B cell (primary cell): ENCODE measurements at regions not wholly inside any gene's neighbourhood (a gene's known extent, or its start where the extent isn't known, plus 50 kb on each side); places are given as distances from the start of the nearest gene placed in this dataset.

Experiments
- ATAC-seq: fragments of 200-7000 bp; cut with Tn5 transposase; one replicate; pipeline ENCODE4 v1.10.0; 2021; ENCODE audit warnings: low read depth, mild to moderate bottlenecking, moderate number of reproducible peaks, moderate library complexity
- CTCF ChIA-PET: fragments of 350-600 bp; sonication (Branson Sonifier 250); formaldehyde crosslinking; loops from one replicate; lab custom pipeline; 2021; ENCODE audit warnings: antibody characterized with exemption, inconsistent platforms; lab: Charles Lee
- POLR2A ChIA-PET: fragments of 350-600 bp; sonication (Branson Sonifier 250); formaldehyde crosslinking; loops from one replicate; lab custom pipeline; 2021; ENCODE audit warnings: antibody characterized with exemption; lab: Charles Lee
- DNase-seq: peaks from one replicate; pipeline ENCODE4 v3.0.0; 2013
- H2AFZ ChIP-seq: 2 replicates; pipeline ENCODE4 v1.6.1; 2012; ENCODE audit warnings: mild to moderate bottlenecking, low read depth, low read length; ENCODE audit not compliant: insufficient read depth, poor library complexity, severe bottlenecking
- H3K27ac ChIP-seq, 2 donors: 1 replicate in 1 of 2; 2 replicates in 1 of 2; pipeline ENCODE4 v1.5.1; 2012 to 2013; ENCODE audit warnings: low read length in 2 of 2, mild to moderate bottlenecking in 2 of 2, moderate library complexity in 1 of 2
- H3K27me3 ChIP-seq, 4 experiments: fragments of 200-600 bp in 1 of 4; sonication (generic) in 1 of 4; replicated peaks in 1 of 4; 1 replicate in 2 of 4; 2 replicates in 2 of 4; pipeline versions ENCODE4 v1.6.1 to v1.7.0; 2013 to 2016; ENCODE audit warnings: low read length in 3 of 4, mild to moderate bottlenecking in 2 of 4, mixed read lengths in 1 of 4, moderate library complexity in 1 of 4; ENCODE audit not compliant: insufficient read depth in 4 of 4, control insufficient read depth in 3 of 4; ENCODE audit errors: control extremely low read depth in 1 of 4
- H3K36me3 ChIP-seq, 2 experiments: replicated peaks in 1 of 2; 1 replicate in 1 of 2; 2 replicates in 1 of 2; pipeline versions ENCODE4 v1.6.1 to v1.7.1; 2013; ENCODE audit warnings: low read length in 1 of 2; ENCODE audit not compliant: insufficient read depth in 2 of 2, control insufficient read depth in 1 of 2; ENCODE audit errors: control extremely low read depth in 1 of 2, extremely low read depth in 1 of 2
- H3K4me1 ChIP-seq, 2 donors: fragments of 200-600 bp in 1 of 2; sonication (generic) in 1 of 2; 1 replicate in 1 of 2; 2 replicates in 1 of 2; pipeline versions ENCODE4 v1.5.1 to v1.6.1; 2013 to 2017; ENCODE audit warnings: low read length in 2 of 2; ENCODE audit not compliant: control insufficient read depth in 2 of 2, insufficient read depth in 2 of 2
- H3K4me2 ChIP-seq: replicated peaks from 2 replicates; pipeline ENCODE3; 2012; ENCODE audit warnings: mild to moderate bottlenecking, low read depth, low read length; ENCODE audit not compliant: poor library complexity, severe bottlenecking
- H3K4me3 ChIP-seq, 5 experiments: fragments of 200-600 bp in 1 of 5; sonication (generic) in 1 of 5; 1 replicate in 3 of 5; 2 replicates in 2 of 5; pipeline versions ENCODE4 v1.5.1 to v1.7.0; 2011 to 2016; ENCODE audit warnings: low read length in 4 of 5, mild to moderate bottlenecking in 4 of 5, low read depth in 2 of 5, control low read depth in 1 of 5, moderate library complexity in 1 of 5; ENCODE audit not compliant: insufficient read depth in 1 of 5; ENCODE audit errors: control extremely low read depth in 1 of 5, extremely low read depth in 1 of 5
- H3K79me2 ChIP-seq: fragments of 200-600 bp; sonication (generic); one replicate; pipeline ENCODE4 v1.6.0; 2016; ENCODE audit warnings: low read length; ENCODE audit not compliant: control insufficient read depth, insufficient read depth
- H3K9ac ChIP-seq: fragments of 200-600 bp; sonication (generic); 2 replicates; pipeline ENCODE4 v1.6.1; 2017; ENCODE audit warnings: mild to moderate bottlenecking, low read length, moderate library complexity
- H3K9me3 ChIP-seq, 3 donors: one replicate each; pipeline versions ENCODE4 v1.6.1 to v1.7.1; 2013; ENCODE audit warnings: low read length in 2 of 3; ENCODE audit not compliant: control insufficient read depth in 2 of 3, insufficient read depth in 1 of 3; ENCODE audit errors: control extremely low read depth in 1 of 3
- H4K20me1 ChIP-seq: 2 replicates; pipeline ENCODE4 v1.6.0; 2012; ENCODE audit warnings: mild to moderate bottlenecking, low read length; ENCODE audit not compliant: insufficient read depth, control insufficient read depth, poor library complexity, severe bottlenecking
- H3K27ac Mint-ChIP-seq: one replicate; pipeline ENCODE4 v1.8.0; 2021; ENCODE audit warnings: mixed read lengths
- H3K27me3 Mint-ChIP-seq: one replicate; pipeline ENCODE4 v1.8.0; 2021; ENCODE audit warnings: mixed read lengths
- H3K4me1 Mint-ChIP-seq: one replicate; pipeline ENCODE4 v1.8.0; 2021; ENCODE audit warnings: mixed read lengths
- H3K4me3 Mint-ChIP-seq: one replicate; pipeline ENCODE4 v1.8.0; 2021; ENCODE audit warnings: mixed read lengths
- H3K9me3 Mint-ChIP-seq: one replicate; pipeline ENCODE4 v1.8.0; 2022; ENCODE audit warnings: mixed read lengths; ENCODE audit not compliant: insufficient read depth
- CTCF ChIP-seq: fragments of 200-600 bp; IDR thresholded peaks from one replicate; pipeline ENCODE4 v1.8.0; 2022; ENCODE audit warnings: antibody characterized with exemption, mild to moderate bottlenecking
- EZH2 ChIP-seq: IDR thresholded peaks from 2 replicates; pipeline ENCODE4 v1.6.1; 2012; ENCODE audit warnings: borderline replicate concordance, low read depth, mild to moderate bottlenecking, moderate library complexity, low read length; ENCODE audit not compliant: insufficient read depth, poor library complexity, severe bottlenecking
- WGBS: methylation state at CpG from one replicate; pipeline ENCODE4 v1.1.5; 2013; ENCODE audit warnings: missing lambda C conversion rate; ENCODE audit not compliant: insufficient coverage; 5-methylcytosine and 5-hydroxymethylcytosine counted together
- intact Hi-C: fragments of 100-400 bp; cut with micrococcal nuclease; formaldehyde crosslinking; loops from one replicate; pipeline ENCODE4 v1.10.0; 2022

DNA sequence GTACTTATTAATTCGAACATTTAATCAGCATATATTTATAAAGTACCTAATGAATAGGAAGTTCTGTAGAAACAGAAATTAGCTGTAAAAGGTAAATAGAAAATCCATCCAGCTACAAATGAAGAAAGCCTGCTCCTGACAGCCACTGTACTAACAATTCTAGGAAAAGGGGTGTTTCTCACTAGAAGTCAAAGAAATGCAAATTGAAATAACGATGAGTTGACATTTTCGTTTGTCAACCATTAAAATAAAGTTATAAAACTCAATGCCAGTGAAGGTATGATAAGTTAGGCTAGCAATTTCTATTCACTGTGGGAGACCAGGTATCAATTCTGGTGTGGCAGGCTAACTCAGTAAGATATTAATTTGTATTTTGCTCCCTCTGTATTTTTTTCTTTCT, 198.0 kb downstream of the ARL4C start:
- CTCF ChIA-PET = interaction anchor here (0.6 to 1.5 kb wide), 3 partner anchors 11 to 202 kb away, joined by 3 to 7 read pairs (median 3); no protein-coding TSS in a partner anchor
- no peak for TF ChIP-seq EZH2
- TF ChIP-seq CTCF = no peak
- POLR2A ChIA-PET = no interaction called here
- no peak for DNase-seq
- no peak overlapping the region for H3K27ac ChIP-seq
- intact Hi-C loops = no loop called here
- H3K9me3 ChIP-seq = peaks cover 0 to 9% (median 0%) of the 10 kb centered on the region in 3 donors
- Mint-ChIP-seq H3K9me3 (no peaks in the 10 kb centered on the region), H3K27ac (no peak overlapping the region), H3K4me3 (no peak overlapping the region), H3K4me1 (peaks cover 2% of the 10 kb centered on the region), H3K27me3 (peaks cover 53% of the 10 kb centered on the region)
- H3K4me1 ChIP-seq = no peaks in the 10 kb centered on the region
- no peaks in the 10 kb centered on the region for H3K36me3 ChIP-seq
- no peak for ATAC-seq
- no peaks in the 10 kb centered on the region for H3K79me2 ChIP-seq
- WGBS = no CpG with 5 or more reads among the region's 3 CpGs
- no peaks in the 10 kb centered on the region for H4K20me1 ChIP-seq
- H3K4me2 ChIP-seq = no peak overlapping the region
- no peak overlapping the region for H3K4me3 ChIP-seq
- peaks cover 0 to 66% (median 19%) of the 10 kb centered on the region in 4 experiments for H3K27me3 ChIP-seq
- no peak overlapping the region for H3K9ac ChIP-seq
- no peak overlapping the region for H2AFZ ChIP-seq

DNA sequence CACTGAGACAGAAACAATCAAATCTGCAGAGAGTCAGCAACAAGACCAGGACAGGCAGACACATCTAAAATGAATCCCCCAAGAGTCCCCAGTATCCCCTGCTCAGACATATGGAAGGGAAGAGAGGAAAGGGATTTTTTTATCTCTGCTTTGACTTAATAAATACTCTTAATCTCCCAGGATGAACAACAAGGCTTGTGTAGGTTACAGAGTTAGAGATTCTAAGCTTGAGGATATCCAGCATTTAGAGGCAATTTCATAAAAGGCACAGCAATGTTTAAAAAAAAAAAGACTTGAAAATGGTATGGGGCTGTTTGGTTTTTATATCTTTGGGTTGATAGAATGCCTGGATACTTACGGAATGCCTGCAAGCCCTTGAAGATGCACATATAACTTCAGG, 199.9 kb downstream of the ARL4C start:
- Mint-ChIP-seq H3K9me3 (peaks cover 5% of the 10 kb centered on the region), H3K4me3 (no peak overlapping the region), H3K27me3 (peaks cover 41% of the 10 kb centered on the region), H3K27ac (no peak overlapping the region), H3K4me1 (peaks cover 13% of the 10 kb centered on the region)
- DNase-seq (no peak), ATAC-seq (no peak)
- intact Hi-C loops = no loop called here
- CTCF ChIA-PET = no interaction called here
- WGBS = 100% methylated on average over 1 of the region's 1 CpG
- Histone ChIP-seq H3K36me3 (no peaks in the 10 kb centered on the region), H3K4me3 (no peak overlapping the region), H3K9me3 (peaks cover 0 to 19% (median 10%) of the 10 kb centered on the region in 3 donors), H3K4me2 (no peak overlapping the region), H3K4me1 (peaks cover 8 to 12% of the 10 kb centered on the region in 2 donors), H2AFZ (no peak overlapping the region), H3K27me3 (peaks cover 0 to 56% (median 19%) of the 10 kb centered on the region in 4 experiments), H3K79me2 (no peaks in the 10 kb centered on the region), H3K9ac (no peak overlapping the region), H3K27ac (no peak overlapping the region), H4K20me1 (no peaks in the 10 kb centered on the region)
- POLR2A ChIA-PET = no interaction called here
- TF ChIP-seq EZH2 (no peak), CTCF (no peak)
